Astrocyte (in vitro differentiated cells and primary cell): ENCODE measurements at regions not wholly inside any gene's neighbourhood (a gene's known extent, or its start where the extent isn't known, plus 50 kb on each side); places are given as distances from the start of the nearest gene placed in this dataset.

Experiments used
- EZH2 ChIP-seq: IDR thresholded peaks from 2 replicates; pipeline ENCODE4 v1.6.1; 2012; ENCODE audit warnings: mild to moderate bottlenecking, low read length, inconsistent platforms; ENCODE audit not compliant: insufficient read depth
- TF ChIP-seq, protein P1 (sequence below): IDR thresholded peaks from 2 replicates; pipeline ENCODE4 v1.5.1; 2011; ENCODE audit warnings: low read depth, mild to moderate bottlenecking, inconsistent platforms, low read length, moderate library complexity; ENCODE audit not compliant: insufficient read depth

DNA sequence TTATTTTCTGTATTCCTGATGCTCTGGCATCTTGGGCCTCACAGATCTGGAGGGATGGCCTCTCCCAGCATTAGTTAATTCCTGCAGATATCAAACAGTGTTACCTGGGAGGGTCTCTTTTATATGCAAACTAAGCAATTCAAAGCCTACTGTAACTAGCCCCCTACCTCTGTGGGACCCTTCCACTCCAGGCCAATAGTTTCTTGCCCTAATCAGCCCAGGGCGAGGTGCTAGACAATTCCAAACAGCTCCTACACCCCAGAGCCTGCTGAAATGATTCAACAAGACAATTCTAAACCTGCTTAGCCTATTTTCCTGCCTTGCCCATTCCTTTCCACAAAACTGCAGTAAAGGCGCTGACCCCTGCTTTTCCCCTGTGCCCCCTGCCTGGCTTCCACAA is 106.6 kb upstream of the IGSF10 start:
- TF ChIP-seq, protein P1, sequence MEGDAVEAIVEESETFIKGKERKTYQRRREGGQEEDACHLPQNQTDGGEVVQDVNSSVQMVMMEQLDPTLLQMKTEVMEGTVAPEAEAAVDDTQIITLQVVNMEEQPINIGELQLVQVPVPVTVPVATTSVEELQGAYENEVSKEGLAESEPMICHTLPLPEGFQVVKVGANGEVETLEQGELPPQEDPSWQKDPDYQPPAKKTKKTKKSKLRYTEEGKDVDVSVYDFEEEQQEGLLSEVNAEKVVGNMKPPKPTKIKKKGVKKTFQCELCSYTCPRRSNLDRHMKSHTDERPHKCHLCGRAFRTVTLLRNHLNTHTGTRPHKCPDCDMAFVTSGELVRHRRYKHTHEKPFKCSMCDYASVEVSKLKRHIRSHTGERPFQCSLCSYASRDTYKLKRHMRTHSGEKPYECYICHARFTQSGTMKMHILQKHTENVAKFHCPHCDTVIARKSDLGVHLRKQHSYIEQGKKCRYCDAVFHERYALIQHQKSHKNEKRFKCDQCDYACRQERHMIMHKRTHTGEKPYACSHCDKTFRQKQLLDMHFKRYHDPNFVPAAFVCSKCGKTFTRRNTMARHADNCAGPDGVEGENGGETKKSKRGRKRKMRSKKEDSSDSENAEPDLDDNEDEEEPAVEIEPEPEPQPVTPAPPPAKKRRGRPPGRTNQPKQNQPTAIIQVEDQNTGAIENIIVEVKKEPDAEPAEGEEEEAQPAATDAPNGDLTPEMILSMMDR, result no peak
- no peak for TF ChIP-seq EZH2
